Keratinocyte (primary cell): ENCODE measurements at regions not wholly inside any gene's neighbourhood (a gene's known extent, or its start where the extent isn't known, plus 50 kb on each side); places are given as distances from the start of the nearest gene placed in this dataset.

ENCODE experiments used
- DNase-seq: peaks from one replicate; pipeline ENCODE4 v3.0.0-alpha.2; 2011; ENCODE audit warnings: low read depth, missing footprints, low spot score
- FAIRE-seq: peaks from 2 replicates; lab custom pipeline; 2011; peaks lifted over from hg19 to GRCh38; lab: Jason Lieb, UNC
- H2AFZ ChIP-seq: 2 replicates; pipeline ENCODE4 v1.6.0; 2012; ENCODE audit warnings: low read length, control low read depth, inconsistent platforms; ENCODE audit not compliant: control insufficient read depth
- H3K27ac ChIP-seq: 2 replicates; pipeline ENCODE4 v1.5.1; 2011; ENCODE audit warnings: low read length; ENCODE audit not compliant: control insufficient read depth, insufficient read depth
- H3K27me3 ChIP-seq: 3 replicates; pipeline ENCODE4 v1.6.0; 2011; ENCODE audit warnings: low read length; ENCODE audit not compliant: control insufficient read depth, insufficient read depth; ENCODE audit errors: extremely low read depth
- H3K36me3 ChIP-seq, 2 experiments: 2 replicates in 1 of 2; 3 replicates in 1 of 2; pipeline ENCODE4 v1.5.1; 2011; ENCODE audit warnings: low read length in 2 of 2, mild to moderate bottlenecking in 1 of 2; ENCODE audit not compliant: control insufficient read depth in 2 of 2, insufficient read depth in 2 of 2; ENCODE audit errors: extremely low read depth in 1 of 2
- H3K4me1 ChIP-seq: 3 replicates; pipeline ENCODE4 v1.5.1; 2011; ENCODE audit warnings: low read length; ENCODE audit not compliant: control insufficient read depth, insufficient read depth; ENCODE audit errors: extremely low read depth
- H3K4me2 ChIP-seq: 3 replicates; pipeline ENCODE4 v1.6.0; 2011; ENCODE audit warnings: low read depth, low read length; ENCODE audit not compliant: control insufficient read depth, insufficient read depth; ENCODE audit errors: extremely low read depth
- H3K4me3 ChIP-seq, 3 experiments: fragments of 200-600 bp in 1 of 3; sonication (generic) in 1 of 3; 2 replicates in 2 of 3; 3 replicates in 1 of 3; pipeline ENCODE4 v1.5.1; 2011 to 2016; ENCODE audit warnings: low read length in 3 of 3, mild to moderate bottlenecking in 3 of 3, control low read depth in 2 of 3, inconsistent platforms in 1 of 3, low read depth in 1 of 3, mixed read lengths in 1 of 3, mixed run types in 1 of 3, moderate library complexity in 1 of 3; ENCODE audit not compliant: control insufficient read depth in 2 of 3, insufficient read depth in 2 of 3; ENCODE audit errors: extremely low read depth in 1 of 3
- H3K79me2 ChIP-seq: 2 replicates; pipeline ENCODE4 v1.6.0; 2012; ENCODE audit warnings: low read length; ENCODE audit not compliant: control insufficient read depth, insufficient read depth
- H3K9ac ChIP-seq: 3 replicates; pipeline ENCODE4 v1.6.0; 2011; ENCODE audit warnings: low read length; ENCODE audit not compliant: control insufficient read depth, insufficient read depth; ENCODE audit errors: extremely low read depth
- H3K9me1 ChIP-seq: 3 replicates; pipeline ENCODE4 v1.6.0; 2011; ENCODE audit warnings: low read length; ENCODE audit not compliant: control insufficient read depth, insufficient read depth; ENCODE audit errors: extremely low read depth
- H3K9me3 ChIP-seq: 2 replicates; pipeline ENCODE4 v1.5.1; 2012; ENCODE audit warnings: low read depth, low read length; ENCODE audit not compliant: control insufficient read depth
- H4K20me1 ChIP-seq: 3 replicates; pipeline ENCODE4 v1.6.0; 2011; ENCODE audit warnings: low read length; ENCODE audit not compliant: control insufficient read depth, insufficient read depth; ENCODE audit errors: extremely low read depth
- CTCF ChIP-seq, 3 experiments: IDR thresholded peaks in 1 of 3; conservative IDR thresholded peaks in 1 of 3; optimal IDR thresholded peaks in 1 of 3; 2 replicates in 2 of 3; 3 replicates in 1 of 3; pipeline versions ENCODE3 to v1.5.1; 2011; ENCODE audit warnings: low read length in 3 of 3, mild to moderate bottlenecking in 3 of 3, moderate library complexity in 2 of 3, control low read depth in 1 of 3, inconsistent platforms in 1 of 3; ENCODE audit not compliant: insufficient read depth in 2 of 3; ENCODE audit errors: extremely low read depth in 1 of 3
- EZH2 ChIP-seq: IDR thresholded peaks from one replicate; pipeline ENCODE4 v1.6.1; 2012; ENCODE audit warnings: inconsistent platforms, mild to moderate bottlenecking, low read length, moderate library complexity
- dilution Hi-C: fragments of 300-500 bp; cut with MboI; formaldehyde crosslinking; loops from one replicate; pipeline ENCODE4 v1.7.0; 2020; ENCODE audit warnings: low sequenced_read_pairs; ENCODE audit not compliant: extremely low pct_ligation_motif_present

GRCh38 chr2:133640103-133640502 lies 71.8 kb upstream of the NCKAP5 start:
- Histone ChIP-seq H3K36me3 (no peaks in the 10 kb centered on the region), H3K9me3 (no peaks in the 10 kb centered on the region), H3K27me3 (no peaks in the 10 kb centered on the region), H3K27ac (peak overlapping the region; percentile 80), H3K9me1 (no peaks in the 10 kb centered on the region), H3K9ac (peak overlapping the region; percentile 72), H4K20me1 (no peaks in the 10 kb centered on the region), H2AFZ (no peak overlapping the region), H3K4me3 (peak overlapping the region; percentile 41 to 85 (median 76)), H3K4me2 (peak overlapping the region; percentile 93), H3K4me1 (peaks cover 32% of the 10 kb centered on the region), H3K79me2 (peaks cover 38% of the 10 kb centered on the region)
- FAIRE-seq (no peak), DNase-seq (no peak)
- TF ChIP-seq EZH2 = no peak
- TF ChIP-seq CTCF (optimal IDR thresholded peaks at IDR 0.05 in 1 of 3, IDR thresholded peaks at IDR 0.05 in 1 of 3, conservative IDR thresholded peaks at IDR 0.05 in 1 of 3; ENCODE audit: extremely low read depth in 1 of 3, insufficient read depth in 2 of 3, low read length in 3 of 3) = no peak
- dilution Hi-C loops = no loop called here

DNA sequence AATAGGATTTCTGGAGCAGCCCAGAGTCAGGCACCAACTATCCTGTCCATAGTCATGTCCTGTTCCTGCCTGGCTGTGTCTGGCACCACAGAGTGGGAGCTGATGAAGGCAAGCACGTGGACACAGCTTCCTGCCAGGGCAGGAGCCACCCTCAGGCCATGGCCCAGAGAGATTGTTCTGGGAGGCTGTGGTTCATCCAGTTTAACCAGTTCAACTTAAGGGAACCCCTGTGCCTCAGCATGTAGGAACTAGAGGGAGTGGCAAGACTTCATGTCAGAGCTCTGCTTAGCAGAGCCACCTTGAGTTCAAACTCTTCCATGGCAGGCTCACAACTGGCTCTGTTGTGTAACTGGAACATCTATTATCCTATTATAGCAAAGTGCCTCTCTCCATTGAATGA lies 73.2 kb upstream of the NCKAP5 start:
- H3K27ac ChIP-seq = peak overlapping the region; percentile 80
- H3K9me1 ChIP-seq = no peaks in the 10 kb centered on the region
- H3K79me2 ChIP-seq = peaks cover 31% of the 10 kb centered on the region
- dilution Hi-C loops = no loop called here
- no peaks in the 10 kb centered on the region for H4K20me1 ChIP-seq
- no peaks in the 10 kb centered on the region for H3K27me3 ChIP-seq
- peaks cover 28% of the 10 kb centered on the region for H3K4me1 ChIP-seq
- FAIRE-seq (peak; percentile 100), DNase-seq (peak; percentile 97)
- no peaks in the 10 kb centered on the region for H3K9me3 ChIP-seq
- H3K9ac ChIP-seq = peak overlapping the region; percentile 72
- TF ChIP-seq EZH2 (no peak), CTCF (optimal IDR thresholded peaks at IDR 0.05 in 1 of 3, IDR thresholded peaks at IDR 0.05 in 1 of 3, conservative IDR thresholded peaks at IDR 0.05 in 1 of 3; ENCODE audit: extremely low read depth in 1 of 3, insufficient read depth in 2 of 3, low read length in 3 of 3) (peak; percentile 65 to 82 (median 78))
- no peaks in the 10 kb centered on the region for H3K36me3 ChIP-seq
- peak overlapping the region; percentile 41 to 85 (median 76) for H3K4me3 ChIP-seq
- peak overlapping the region; percentile 93 for H3K4me2 ChIP-seq
- H2AFZ ChIP-seq = peak overlapping the region; percentile 60
